Endothelial cell (in vitro differentiated cells): ENCODE measurements at regions not wholly inside any gene's neighbourhood (a gene's known extent, or its start where the extent isn't known, plus 50 kb on each side); places are given as distances from the start of the nearest gene placed in this dataset.

Experiments used
- DNase-seq: peaks from one replicate; pipeline ENCODE4 v3.0.0; 2021; ENCODE audit warnings: low spot score
- H3K27ac Mint-ChIP-seq: one replicate; pipeline ENCODE4 v1.8.0; 2021; ENCODE audit warnings: mixed read lengths, inconsistent platforms; ENCODE audit not compliant: unreplicated experiment
- H3K27me3 Mint-ChIP-seq: one replicate; pipeline ENCODE4 v1.8.0; 2021; ENCODE audit warnings: mild to moderate bottlenecking, moderate library complexity, mixed read lengths, inconsistent platforms; ENCODE audit not compliant: unreplicated experiment
- H3K36me3 Mint-ChIP-seq: one replicate; pipeline ENCODE4 v1.8.0; 2021; ENCODE audit warnings: mild to moderate bottlenecking, low read depth, mixed read lengths, inconsistent platforms; ENCODE audit not compliant: unreplicated experiment
- H3K4me1 Mint-ChIP-seq: one replicate; pipeline ENCODE4 v1.8.0; 2021; ENCODE audit warnings: mild to moderate bottlenecking, mixed read lengths, inconsistent platforms; ENCODE audit not compliant: unreplicated experiment
- H3K4me3 Mint-ChIP-seq: one replicate; pipeline ENCODE4 v1.8.0; 2021; ENCODE audit warnings: mild to moderate bottlenecking, mixed read lengths, inconsistent platforms; ENCODE audit not compliant: unreplicated experiment
- H3K9me3 Mint-ChIP-seq: one replicate; pipeline ENCODE4 v1.8.0; 2021; ENCODE audit warnings: mixed read lengths, inconsistent platforms; ENCODE audit not compliant: unreplicated experiment
- CTCF ChIP-seq: fragments of 200-600 bp; sonication (generic); IDR thresholded peaks from one replicate; pipeline ENCODE4 v1.5.0; 2021; ENCODE audit warnings: antibody characterized with exemption; ENCODE audit not compliant: unreplicated experiment

GRCh38 chr6:43865932-43866645 lies 96.1 kb downstream of the VEGFA start:
- DNase-seq: no peak
- H3K27ac Mint-ChIP-seq: no peak overlapping the region
- peaks cover 3% of the 10 kb centered on the region for H3K4me1 Mint-ChIP-seq
- no peaks in the 10 kb centered on the region for H3K27me3 Mint-ChIP-seq
- no peak overlapping the region for H3K4me3 Mint-ChIP-seq
- TF ChIP-seq CTCF: no peak
- no peaks in the 10 kb centered on the region for H3K9me3 Mint-ChIP-seq
- no peaks in the 10 kb centered on the region for H3K36me3 Mint-ChIP-seq

DNA sequence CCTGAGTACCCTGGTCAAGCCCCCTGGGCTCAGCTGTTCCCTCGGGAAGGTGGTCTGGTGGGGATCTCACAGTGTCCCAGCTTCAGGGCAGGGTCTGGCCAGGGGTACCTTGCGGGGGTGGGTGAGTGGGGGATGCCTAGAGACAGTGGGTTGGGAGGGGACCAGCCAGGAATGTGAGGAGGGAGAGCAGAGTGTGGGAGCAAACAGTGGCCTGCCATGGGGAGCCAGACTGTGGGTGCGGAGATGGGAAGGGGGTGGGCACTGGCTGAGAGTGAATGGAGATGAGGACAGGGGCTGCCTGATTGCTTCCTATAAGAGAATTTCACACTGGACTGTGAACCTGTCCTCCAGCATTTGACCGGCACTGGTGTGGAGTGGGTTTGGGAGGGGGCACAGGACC lies 95.1 kb downstream of the VEGFA start:
- Mint-ChIP-seq H3K27me3 (no peaks in the 10 kb centered on the region), H3K4me3 (no peak overlapping the region), H3K36me3 (no peaks in the 10 kb centered on the region), H3K9me3 (no peaks in the 10 kb centered on the region), H3K4me1 (peaks cover 3% of the 10 kb centered on the region), H3K27ac (no peak overlapping the region)
- DNase-seq: no peak
- TF ChIP-seq CTCF: no peak

GRCh38 chr6:43862925-43863324 lies 92.9 kb downstream of the VEGFA start:
- Mint-ChIP-seq H3K36me3 (no peaks in the 10 kb centered on the region), H3K4me3 (no peak overlapping the region), H3K27ac (no peak overlapping the region), H3K9me3 (no peaks in the 10 kb centered on the region), H3K4me1 (no peaks in the 10 kb centered on the region), H3K27me3 (no peaks in the 10 kb centered on the region)
- no peak for DNase-seq
- no peak for TF ChIP-seq CTCF

DNA sequence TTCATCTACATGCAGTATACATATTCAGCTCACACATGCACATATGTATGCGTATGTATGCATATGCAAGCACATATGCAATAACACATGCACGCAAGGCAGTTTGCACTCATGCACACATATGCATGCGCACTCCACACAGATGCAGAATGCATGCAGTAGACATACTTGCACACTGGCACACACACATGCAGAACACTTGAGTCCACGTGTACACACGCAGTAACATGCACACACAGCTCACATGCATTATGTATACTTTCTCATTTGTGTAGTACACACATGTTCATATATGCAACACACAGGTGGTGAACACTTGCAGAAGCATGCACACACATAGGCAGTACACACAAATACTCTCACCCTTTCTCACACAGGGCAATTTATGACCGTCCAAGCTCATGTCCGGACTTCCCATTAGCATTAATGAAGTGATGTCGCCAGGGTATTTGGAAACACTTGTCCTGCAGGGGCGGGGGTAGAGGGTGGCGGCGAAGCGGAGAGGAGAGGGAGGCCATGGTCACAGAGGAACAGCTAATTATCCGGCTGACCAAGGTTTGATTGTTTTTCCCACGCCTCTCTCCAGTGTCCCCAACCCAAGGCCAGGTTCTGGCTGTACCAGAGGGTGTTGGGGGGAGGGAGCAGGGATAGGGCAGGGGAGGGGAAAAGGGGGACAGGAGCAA lies 91.3 kb downstream of the VEGFA start:
- no peak for DNase-seq
- no peaks in the 10 kb centered on the region for H3K9me3 Mint-ChIP-seq
- no peaks in the 10 kb centered on the region for H3K4me1 Mint-ChIP-seq
- H3K27me3 Mint-ChIP-seq: peaks cover 5% of the 10 kb centered on the region
- H3K4me3 Mint-ChIP-seq: no peak overlapping the region
- no peak overlapping the region for H3K27ac Mint-ChIP-seq
- no peaks in the 10 kb centered on the region for H3K36me3 Mint-ChIP-seq
- TF ChIP-seq CTCF: no peak

DNA sequence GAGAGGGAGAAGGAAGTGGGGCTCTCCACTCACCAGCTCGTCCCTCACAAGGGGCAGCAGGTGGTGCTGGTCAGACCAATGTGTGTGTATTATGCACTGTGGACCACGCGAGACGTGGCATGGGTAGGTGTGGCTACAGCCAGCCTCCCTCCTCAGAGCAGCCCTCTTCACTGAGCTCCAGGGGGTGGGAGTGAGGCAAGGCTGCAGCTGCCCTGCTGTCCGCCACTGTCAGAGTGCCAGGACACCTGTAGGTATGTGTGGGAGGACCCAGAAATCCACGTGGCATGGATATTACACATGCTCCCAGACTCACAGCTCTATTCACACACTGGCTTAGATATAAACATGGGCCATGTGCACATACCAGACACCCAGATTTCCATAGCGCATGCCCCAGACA lies 90.3 kb downstream of the VEGFA start:
- no peak overlapping the region for H3K4me3 Mint-ChIP-seq
- TF ChIP-seq CTCF: no peak
- no peaks in the 10 kb centered on the region for H3K9me3 Mint-ChIP-seq
- H3K36me3 Mint-ChIP-seq: no peaks in the 10 kb centered on the region
- no peaks in the 10 kb centered on the region for H3K4me1 Mint-ChIP-seq
- DNase-seq: no peak
- no peak overlapping the region for H3K27ac Mint-ChIP-seq
- peaks cover 5% of the 10 kb centered on the region for H3K27me3 Mint-ChIP-seq
